HCEC 1CT (cell line): ENCODE measurements at regions not wholly inside any gene's neighbourhood (a gene's known extent, or its start where the extent isn't known, plus 50 kb on each side); places are given as distances from the start of the nearest gene placed in this dataset.

Experiments
- DNase-seq: peaks from one replicate; pipeline ENCODE4 v3.0.0-alpha.2; 2017

DNA sequence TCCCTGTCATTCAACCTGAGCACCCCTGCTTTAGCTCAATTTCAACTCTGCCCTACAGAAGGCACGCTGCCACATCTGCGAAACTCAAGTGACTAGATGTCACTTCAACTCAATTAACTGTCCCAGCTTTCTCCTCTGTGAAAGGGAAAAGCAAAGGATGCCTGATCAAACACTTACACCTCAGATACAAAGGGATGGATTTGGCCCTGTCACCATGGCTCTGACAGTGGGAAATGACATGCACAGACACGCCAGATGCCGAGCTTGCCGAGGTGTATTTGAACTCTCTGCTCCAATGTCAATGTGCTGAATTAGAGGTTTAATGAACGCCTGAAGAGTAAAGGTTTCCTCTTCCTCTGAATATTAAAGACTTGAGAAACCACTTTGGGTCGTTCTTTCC is 481.1 kb downstream of the CBLN2 start:
- DNase-seq: no peak

DNA sequence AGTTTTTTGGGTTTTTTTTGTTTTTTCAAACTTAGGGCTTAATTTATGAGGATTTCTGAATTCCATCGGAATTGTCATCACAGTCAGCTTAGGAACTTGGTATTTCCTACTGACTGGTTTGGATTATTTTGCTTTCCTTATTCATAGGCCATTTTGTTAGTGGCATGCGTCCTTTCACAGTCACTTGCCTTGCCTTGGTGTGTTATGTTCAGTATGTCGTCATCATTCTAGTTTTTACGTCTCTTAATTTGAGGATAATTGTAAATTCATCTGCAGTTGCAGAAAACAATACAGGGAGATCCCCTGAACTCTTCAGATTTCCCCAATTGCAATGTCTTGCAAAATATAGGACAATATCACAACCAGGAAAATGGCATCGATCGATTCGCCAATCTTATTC is 485.3 kb downstream of the CBLN2 start:
- DNase-seq: no peak

DNA sequence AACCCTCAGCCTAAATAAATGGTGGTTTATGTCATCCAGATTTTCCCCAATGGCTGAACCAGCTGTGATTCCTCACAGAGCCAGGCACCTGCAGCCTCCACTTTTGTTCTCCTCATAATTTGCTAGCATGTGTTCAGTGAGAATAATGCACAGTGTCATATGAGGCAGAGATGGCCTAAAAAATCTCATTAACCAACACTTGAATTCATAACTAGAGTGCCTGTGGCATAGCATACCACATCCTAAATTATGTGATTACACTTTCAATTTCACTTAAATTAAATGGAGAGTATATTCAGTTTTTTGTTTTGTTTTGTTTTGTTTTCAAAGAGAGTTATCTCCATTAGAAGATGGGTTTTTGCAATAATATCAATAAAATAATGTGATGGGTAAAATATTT is 488.0 kb downstream of the CBLN2 start:
- DNase-seq: no peak

DNA sequence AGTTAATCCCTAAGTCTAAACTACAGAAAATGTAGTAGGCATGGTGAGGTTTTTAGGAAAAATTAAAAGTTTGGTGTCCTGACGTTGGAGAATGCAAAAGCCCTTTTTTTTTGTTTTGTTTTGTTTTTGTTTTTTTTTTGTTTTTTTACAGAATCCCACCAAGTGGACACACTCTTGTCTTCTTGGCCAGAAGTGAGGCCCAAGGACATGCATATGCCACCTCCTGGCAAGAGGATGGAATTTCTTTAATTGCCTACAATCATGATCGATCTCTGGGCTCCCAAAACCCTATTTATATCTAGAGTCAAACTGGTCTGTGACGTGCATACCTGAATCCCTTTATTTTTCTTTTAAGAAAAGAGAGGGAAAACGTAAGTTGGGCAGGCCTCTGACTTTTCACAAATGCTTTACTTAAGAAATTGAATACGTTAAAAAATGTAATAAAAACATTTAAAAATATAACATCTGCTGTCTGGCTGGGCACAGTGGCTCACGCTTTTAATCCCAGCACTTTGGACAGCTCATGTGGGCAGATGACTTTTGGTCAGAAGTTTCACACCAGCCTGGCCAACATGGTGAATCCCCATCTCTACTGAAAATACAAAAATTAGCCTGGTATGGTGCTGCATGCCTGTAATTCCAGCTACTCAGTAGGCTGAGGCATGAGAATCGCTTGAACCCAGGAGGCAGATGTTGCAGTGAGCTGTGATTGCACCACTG is 502.7 kb downstream of the CBLN2 start:
- no peak for DNase-seq

DNA sequence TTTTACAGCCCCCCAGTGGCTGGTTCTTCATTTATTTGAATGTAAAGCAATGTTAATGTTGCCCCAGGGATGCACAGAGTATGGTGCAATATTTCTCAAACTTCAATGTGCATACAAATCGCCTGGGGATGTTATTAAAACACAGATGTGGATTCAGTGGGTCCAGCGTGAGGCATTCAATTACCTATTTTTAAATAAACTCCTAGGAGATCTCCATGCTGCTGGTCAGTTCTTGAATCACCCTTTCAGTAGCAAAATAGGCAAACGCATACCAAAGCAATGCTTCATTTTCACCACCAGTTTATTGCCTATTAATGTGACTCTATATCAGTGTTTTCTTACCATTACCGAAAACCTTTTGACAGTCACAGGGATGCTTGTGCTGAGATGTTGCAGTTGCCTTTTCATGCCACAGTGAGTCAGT is 530.7 kb downstream of the CBLN2 start:
- no peak for DNase-seq

DNA sequence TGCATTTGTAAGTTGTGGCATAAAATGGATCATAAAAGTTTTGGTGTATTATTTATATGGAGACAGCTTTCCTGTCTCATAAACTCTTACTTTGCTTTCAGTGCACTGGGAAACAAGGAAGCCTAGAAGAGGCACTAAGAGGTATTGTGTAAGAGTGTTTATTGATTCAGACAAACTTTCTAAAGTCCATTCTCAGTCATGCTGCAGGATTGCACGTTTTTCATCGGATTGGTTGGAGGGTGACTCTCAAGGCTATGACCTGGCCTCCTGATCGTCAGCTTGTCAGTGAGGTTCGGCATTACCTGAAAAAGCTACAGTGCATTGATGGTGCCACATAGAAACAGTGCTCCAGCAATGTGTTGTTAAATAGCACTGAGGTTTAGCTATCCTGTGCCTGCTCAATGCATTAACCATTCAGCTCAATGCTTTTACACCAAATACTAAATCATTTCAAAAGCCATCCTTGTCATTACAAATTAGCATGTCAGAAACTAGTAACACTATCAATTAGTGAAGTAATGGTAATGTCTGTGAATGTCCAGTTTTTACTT is 545.5 kb downstream of the CBLN2 start:
- DNase-seq: no peak

DNA sequence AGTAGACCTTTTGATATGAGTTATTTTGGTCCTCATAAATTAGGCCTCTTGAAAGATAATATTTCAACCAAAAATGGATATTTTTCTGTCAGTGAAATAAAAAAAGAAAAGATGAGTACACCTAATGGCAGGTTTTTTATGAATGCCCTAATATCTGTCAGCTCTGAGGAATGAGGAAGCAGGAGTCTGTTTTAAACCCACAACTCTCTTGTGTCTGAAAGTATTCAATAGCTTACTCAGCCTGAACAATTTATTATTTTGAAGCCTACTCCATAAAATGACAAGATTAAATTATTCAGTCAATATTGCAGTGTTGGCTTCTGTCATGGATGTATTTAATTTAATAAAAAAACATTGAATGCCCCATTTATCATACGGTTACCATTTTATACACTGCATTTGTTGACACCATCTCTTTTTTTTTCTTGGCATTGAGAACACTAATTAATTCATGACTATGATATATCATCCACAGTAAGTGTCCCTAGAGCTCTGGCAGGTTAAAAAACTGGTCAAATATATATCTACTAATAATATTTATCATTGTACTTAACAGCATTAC is 548.2 kb downstream of the CBLN2 start:
- no peak for DNase-seq

DNA sequence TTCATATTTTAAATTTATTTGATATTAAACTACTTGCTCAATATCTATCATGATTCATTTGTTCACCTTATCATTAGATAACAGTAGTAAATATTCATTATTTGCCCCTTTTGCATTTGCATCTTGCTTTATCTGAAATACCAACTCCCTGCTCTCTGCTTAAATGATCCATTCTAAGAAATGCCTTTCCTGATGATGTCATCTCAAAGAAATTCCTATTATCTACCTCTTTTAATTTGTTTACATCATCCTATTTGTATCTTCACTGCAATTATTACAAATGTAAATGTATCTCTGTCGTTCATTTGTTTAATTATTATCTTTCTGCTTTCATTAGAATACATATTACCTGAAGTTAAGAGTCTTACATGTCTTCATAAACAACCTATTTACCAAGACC is 549.9 kb downstream of the CBLN2 start:
- no peak for DNase-seq

DNA sequence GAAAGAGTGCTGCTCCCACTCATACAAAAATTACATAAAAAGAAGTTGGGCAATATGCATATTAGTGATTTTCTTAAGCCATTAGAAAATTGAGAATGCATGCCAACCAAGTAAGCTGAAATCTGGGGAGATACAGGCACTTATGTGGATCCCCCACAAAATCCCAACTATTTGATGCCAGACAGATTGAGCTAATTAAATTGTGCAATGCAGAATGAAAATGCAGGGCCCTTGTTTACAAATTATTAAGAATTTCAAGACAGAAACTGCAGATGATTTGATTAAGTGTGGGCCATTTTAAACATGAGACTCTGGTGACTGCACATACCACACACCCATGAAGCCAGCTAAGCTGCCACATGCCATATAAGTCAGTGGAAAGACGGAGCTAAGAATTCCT is 554.5 kb downstream of the CBLN2 start:
- DNase-seq: no peak

DNA sequence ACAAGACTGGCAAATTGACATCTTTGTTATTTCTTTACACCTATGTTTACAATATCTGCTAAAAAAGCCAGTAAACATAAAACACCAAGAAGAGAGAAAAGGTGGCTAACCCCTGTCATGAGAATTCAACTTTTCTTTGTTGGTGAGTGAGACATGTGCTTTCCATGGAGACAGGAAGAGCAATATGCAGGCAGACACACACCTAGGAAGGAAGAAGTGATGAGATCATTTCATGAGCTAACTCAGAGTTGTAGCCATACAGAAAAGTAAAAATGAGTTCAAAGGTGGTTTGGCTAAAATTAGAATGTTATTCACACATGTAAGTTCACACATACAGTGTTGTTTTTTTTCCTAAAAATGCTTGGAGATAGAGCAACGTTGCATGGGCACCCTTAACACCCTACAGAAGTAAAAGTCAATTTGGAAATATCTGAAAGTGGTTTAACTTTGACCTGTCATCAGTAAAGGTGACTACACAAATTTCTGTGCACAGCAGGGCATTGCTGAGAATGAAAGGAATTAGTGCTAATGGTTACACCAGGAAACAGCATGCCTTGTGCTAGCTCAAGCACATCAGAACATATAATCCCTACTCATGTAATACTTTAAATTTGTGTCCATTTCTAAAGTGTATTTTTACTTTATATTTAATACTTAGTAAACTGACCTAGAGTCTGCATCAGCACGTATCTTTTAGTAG is 557.6 kb downstream of the CBLN2 start:
- DNase-seq: no peak

DNA sequence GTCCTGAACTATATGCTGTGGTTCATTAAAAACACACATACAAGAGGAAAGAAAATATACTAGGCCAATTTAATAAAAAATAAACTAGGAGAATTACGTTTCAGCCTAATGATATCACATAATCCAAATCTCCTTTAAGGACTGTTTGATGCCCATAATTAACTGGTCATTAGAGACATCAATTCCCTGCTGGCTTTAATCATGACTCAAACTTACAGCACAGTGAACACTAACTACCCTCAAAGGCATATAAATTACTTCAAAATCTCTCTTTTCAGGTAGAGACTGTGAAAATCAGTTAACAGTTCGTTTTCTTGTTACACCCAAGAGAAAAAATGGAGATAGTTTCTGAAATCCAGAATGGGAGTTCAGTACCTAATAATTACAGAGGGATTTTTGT is 567.4 kb downstream of the CBLN2 start:
- DNase-seq: no peak

DNA sequence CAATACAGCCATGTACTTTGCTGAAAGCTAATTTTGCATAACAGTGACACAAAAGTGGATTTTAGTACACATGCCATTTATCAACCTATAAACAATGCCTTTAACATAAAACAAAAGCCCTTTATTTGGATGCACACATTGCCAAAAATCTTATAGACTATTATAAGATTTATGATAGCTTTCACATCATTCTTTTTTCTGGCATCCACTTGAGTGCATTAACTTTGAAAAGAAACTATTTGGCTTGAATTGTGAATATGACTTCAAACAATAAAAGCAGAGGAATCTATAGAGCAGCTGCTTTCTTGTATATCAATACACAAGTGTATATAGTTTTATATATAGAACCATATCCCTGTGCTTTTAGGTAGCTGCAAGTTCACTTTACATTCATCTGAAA is 577.4 kb downstream of the CBLN2 start:
- no peak for DNase-seq

DNA sequence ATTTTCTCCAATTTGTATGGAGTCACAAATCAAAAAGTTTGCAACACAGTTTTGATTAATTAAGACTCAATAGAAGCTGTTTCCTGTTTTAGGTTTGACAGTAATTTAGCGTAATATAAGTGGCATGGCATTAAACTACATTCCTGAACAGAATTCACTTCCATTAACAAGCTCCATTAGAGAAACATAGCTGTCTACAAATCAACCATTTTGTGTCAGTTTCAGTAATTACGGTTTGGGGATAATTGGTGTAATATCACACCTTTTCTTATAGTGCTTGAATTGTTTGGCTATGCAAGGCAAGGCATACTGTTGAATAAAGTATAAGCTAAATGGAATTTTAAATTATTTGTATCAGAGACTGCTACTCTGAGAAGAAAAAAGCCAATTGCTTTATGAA is 585.5 kb downstream of the CBLN2 start:
- DNase-seq: no peak

DNA sequence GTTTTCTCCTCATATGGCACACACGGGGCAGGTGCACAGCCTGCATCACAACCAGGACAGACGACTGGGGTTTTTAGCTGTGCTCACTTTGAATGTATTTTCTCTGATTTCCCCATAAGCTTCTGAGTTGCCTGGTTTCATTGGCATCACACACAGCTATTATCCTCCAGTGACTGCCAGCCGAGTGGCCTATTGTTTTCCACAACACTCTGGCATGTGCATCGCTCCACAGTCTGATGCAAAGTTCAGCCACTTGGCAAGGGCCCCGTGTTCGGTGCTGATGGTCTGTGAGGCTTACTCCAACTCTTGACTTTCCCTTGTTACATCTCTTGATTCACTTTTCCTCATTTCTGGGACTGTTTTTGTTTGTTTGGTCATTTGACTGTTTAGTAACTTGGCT is 593.1 kb downstream of the CBLN2 start:
- no peak for DNase-seq

DNA sequence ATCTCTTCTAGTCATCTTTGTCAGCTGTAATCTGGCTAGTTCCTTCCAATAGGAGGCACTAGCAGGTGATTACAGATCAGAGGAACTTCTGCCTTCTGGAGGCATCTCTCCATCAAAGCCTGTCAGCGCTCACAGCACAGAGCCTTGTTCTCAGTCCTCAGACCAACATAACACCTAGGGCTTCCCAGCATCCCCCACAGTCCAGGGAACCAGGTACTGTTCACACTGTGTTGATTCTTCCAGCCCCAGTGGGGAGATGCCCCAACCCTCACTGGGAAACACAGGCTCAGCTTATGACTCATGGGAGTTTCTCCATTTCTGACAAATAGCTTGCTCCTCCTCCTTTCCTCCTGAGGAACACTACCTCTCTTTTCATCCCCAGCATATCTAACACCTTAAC is 601.7 kb downstream of the CBLN2 start:
- no peak for DNase-seq

DNA sequence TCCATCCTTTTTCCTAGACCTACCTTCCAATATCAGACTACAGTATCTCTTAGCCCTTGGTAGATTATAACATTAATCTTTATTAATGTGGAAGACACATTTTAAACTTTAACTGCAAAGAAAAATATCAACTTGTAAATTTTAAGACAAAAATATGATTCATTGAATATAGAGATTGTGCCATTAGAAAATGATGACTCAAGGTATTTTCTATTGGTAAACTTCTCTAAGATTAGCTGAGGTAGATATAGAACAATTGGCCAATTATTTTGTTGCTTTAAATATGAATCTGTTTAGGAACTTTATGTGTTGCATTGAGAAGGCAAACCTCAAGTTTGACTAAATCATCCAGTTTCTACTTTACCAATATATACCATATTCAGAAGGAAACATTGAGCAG is 604.7 kb downstream of the CBLN2 start:
- DNase-seq: no peak

DNA sequence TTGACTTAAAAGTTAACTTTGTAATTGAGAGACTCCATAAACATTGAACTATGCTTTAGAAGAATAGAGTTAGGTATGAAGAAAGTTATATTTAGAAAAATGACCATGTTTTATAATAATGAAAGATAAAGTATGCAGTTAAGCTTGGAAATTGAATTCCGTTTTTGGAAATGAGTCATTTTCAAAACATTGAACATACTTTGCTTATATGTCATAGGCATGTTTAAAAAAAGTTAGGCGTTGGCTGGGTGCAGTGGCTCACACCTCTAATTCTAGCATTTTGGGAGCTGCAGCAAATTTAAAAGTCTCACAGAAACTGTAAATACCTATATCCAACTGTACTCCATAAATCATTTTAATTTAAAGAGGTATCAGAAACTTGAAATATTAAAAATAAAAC is 607.4 kb downstream of the CBLN2 start:
- no peak for DNase-seq

DNA sequence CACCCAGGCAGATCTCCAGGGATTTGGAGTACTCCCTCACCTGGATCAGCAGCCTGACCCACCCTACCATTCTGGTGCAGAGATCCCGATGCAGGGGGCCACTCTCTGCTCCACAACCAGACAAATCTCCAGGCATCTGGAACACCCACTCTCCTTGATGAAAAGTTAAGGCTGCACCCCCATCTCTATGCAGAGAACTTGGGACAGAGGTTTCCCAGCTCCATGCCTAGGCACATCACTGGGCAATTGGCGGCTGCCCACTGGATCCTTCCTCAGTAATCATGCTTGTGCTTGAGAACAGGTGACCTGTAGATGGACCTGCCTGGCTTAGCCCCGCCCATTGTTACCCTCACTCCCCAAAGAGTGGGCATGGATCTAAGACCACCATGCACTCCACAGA is 624.9 kb downstream of the CBLN2 start:
- no peak for DNase-seq

DNA sequence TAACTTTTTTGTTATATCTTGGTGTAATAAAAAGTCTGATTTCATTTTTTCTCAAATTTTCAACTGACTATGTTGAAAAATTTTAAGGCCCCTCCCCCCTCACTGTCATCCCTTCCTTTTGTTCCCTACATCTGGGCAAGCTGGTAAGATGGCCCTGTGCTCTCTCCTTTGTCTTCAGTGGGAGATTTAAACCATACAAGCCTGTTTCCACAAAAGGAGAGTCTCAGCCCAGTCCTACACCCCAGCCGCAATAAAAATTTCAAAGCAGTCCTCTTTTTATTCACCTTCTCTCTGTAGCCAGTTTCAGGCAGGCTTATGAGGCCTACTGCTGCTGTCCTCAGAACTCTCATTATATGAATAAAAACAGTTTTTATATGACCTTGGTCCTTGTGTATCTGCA is 630.5 kb downstream of the CBLN2 start:
- DNase-seq: no peak

DNA sequence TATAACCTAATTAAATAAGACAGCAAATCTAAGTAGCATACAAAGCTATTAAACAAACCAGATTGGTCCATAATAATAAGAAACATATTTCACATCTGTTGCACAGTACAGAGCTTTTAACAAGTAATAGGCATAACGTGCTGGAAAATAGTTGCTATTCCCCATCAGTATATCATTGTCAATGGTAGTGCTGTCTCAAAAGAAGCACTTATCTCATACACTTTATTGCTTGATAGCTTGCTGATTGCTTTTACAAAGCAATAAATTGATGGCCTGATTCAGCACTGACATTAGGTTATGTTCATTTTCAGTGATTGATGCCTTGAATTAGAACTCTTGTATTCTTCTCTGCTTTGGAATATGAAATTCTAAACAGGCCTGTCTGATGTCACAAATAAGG is 641.7 kb downstream of the CBLN2 start:
- DNase-seq: no peak

DNA sequence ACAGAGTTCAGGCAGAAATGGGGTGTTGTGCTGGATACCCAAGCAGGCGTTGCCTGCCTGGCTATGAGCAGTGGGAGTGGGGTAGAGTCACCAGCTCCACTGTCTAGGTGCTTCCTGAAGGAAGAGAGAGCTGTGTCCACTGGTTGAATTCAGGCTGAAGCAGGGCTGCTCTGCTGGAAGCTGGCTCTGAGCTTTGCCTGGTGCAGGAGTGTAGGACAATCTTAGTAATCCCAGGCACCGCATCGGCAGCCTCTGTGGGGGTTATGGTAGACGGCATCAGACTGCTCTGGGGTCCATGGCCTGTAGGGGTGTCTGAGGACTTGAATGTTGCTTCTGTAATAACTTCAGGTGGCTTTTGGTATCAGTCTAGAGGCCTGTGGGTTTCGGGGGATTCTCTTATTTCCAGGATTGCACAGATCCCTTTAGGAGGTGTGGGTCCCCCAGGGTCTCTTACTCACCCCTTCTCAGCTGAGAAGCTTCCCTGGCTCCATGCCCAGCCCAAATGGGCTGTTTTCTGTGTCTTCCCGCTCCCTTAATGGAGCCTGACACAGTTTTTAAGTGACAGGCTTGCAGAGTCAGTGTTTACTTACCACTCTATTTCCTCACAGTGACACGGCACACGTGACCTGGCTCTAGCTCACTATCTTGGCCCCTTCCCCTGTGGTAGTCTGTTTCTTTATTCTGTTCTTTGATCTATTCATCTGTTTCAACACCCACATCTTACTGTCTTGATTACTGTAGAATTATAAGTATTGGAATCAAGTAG is 644.3 kb downstream of the CBLN2 start:
- DNase-seq: no peak

DNA sequence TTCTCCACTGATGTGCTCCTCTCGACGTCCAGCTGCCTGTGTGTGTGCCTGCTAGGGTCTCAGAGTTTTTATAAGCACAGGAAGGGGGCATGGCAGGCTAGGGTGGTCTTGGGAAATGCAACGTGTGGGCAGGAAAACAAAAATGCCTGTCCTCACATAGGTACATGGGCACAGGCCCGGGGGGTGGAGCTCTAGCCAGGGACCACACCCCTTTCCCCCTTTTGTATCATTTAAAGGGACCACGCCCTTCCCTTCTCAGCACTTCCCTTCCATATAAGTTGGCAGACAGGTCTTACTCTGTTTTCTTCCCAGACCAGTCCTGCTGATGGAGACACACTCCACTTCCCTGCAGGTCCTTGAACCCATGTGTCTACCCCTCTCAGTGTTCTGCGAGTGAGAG is 645.0 kb downstream of the CBLN2 start:
- no peak for DNase-seq

DNA sequence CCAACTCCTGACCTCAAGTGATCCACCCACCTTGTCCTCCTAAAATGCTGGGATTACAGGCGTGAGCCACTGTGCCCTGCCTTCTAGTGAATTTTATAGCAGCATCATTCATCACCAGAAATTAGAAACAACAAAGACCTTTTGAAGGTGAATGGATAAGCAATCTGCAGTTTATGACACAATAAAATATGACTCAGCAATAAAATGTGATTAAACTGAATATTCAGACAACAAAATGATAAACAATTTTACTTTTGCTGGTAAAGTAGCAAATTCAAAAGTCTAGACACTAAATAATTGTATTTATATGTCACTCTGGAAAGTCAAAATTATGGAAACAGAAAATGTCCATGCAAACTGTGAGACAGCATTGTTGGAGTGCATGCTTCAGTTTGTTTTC is 656.6 kb downstream of the CBLN2 start:
- DNase-seq: no peak

DNA sequence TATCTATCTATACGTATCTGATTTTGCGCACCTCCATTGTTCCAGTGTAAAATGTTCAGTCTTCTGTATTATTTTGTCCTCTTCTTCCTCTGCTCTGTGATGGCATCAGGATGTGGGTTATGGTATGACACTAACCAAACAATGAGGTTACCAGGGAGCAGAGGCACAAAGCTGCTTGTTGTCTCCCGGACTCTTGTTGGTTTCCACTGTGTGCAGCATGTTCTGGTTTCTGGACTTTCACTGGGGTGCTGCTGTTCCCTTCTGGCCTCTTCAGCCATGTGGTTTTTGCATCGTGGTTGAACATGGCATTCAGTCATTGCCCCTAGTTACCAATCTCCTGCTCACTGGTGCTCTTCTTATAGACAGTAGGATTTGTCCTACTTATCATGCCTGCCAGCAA is 665.9 kb downstream of the CBLN2 start:
- no peak for DNase-seq
